Gastrocnemius medialis (tissue), 4 donors: ENCODE measurements at regions not wholly inside any gene's neighbourhood (a gene's known extent, or its start where the extent isn't known, plus 50 kb on each side); places are given as distances from the start of the nearest gene placed in this dataset.

Experiments
- ATAC-seq, 2 donors: fragments of 150-250 bp; one replicate each; pipeline ENCODE4 v1.9.1; 2016
- DNase-seq, 2 donors: peaks; one replicate each; pipeline ENCODE4 v3.0.0-alpha.2; 2019
- H3K27ac ChIP-seq, 4 donors: fragments of 200-600 bp; sonication (generic); 1 replicate in 1 of 4; 2 replicates in 3 of 4; pipeline ENCODE4 v1.5.1; 2016 to 2018; ENCODE audit warnings: mild to moderate bottlenecking in 2 of 4, moderate library complexity in 1 of 4
- H3K27me3 ChIP-seq, 3 donors: fragments of 200-600 bp; sonication (generic) in 2 of 3; 1 replicate in 1 of 3; 2 replicates in 2 of 3; pipeline versions ENCODE4 v1.5.1 to v1.6.0; 2016 to 2019; ENCODE audit warnings: mild to moderate bottlenecking in 1 of 3, moderate library complexity in 1 of 3
- H3K36me3 ChIP-seq, 2 donors: fragments of 200-600 bp; sonication (generic) in 1 of 2; one replicate each; pipeline ENCODE4 v1.5.1; 2017 to 2018
- H3K4me1 ChIP-seq, 2 donors: fragments of 200-600 bp; sonication (generic) in 1 of 2; one replicate each; pipeline ENCODE4 v1.5.1; 2016 to 2017; ENCODE audit warnings: mild to moderate bottlenecking in 2 of 2
- H3K4me3 ChIP-seq, 4 donors: fragments of 200-600 bp; sonication (generic) in 3 of 4; 1 replicate in 1 of 4; 2 replicates in 3 of 4; pipeline ENCODE4 v1.5.1; 2016 to 2019; ENCODE audit warnings: mild to moderate bottlenecking in 2 of 4
- H3K9me3 ChIP-seq, 3 donors: fragments of 200-600 bp; sonication (generic) in 2 of 3; 1 replicate in 1 of 3; 2 replicates in 2 of 3; pipeline ENCODE4 v1.5.1; 2016 to 2019
- POLR2A ChIP-seq, 2 donors: fragments of 450-650 bp; IDR thresholded peaks; one replicate each; pipeline ENCODE4 v1.6.1; 2017; ENCODE audit warnings: antibody characterized with exemption in 2 of 2, mild to moderate bottlenecking in 2 of 2, moderate library complexity in 2 of 2
- in situ Hi-C, 4 donors: fragments of 200-750 bp; cut with MboI; loops; one replicate each; pipeline versions ENCODE4 v1.15.0 to v1.8.0; 2017; ENCODE audit warnings: low sequenced_read_pairs in 4 of 4
- intact Hi-C: fragments of 100-400 bp; cut with DNase I; formaldehyde crosslinking; loops from one replicate; pipeline ENCODE4 v1.15.1; 2023; ENCODE audit warnings: low total_unique reads
- TF ChIP-seq, protein P1 (sequence below), 5 experiments: fragments of 450-650 bp in 3 of 5; fragments of 200-600 bp in 2 of 5; sonication (generic) in 2 of 5; IDR thresholded peaks in 4 of 5; conservative IDR thresholded peaks in 1 of 5; 1 replicate in 4 of 5; 2 replicates in 1 of 5; pipeline ENCODE4 v1.5.1; 2016 to 2019; ENCODE audit warnings: antibody characterized with exemption in 5 of 5, mild to moderate bottlenecking in 3 of 5, moderate library complexity in 3 of 5

DNA sequence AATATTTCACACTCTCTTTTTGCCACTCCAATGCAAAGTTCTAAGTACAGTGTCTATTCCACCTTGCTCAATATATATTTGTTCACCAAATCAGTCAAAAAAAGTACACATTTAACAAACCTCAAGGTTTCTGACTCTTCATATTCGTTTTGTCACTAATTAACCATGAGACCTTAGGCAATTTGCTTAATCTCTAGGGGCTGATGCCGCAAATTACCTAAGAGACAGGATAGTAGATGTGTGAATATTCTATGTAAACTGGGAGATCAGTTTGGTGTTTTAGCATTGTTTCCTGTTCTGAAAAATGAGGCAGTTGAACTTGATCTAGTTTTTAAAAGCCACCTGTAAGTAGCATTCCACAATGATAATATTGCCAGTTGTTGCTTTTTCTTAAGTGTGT lies 182.5 kb upstream of the KCNH8 start:
- no peaks in the 10 kb centered on the region for H3K4me1 ChIP-seq
- in situ Hi-C loops: no loop called here

GRCh38 chr3:18964640-18965039 lies 183.7 kb upstream of the KCNH8 start:
- no peak overlapping the region for H3K4me3 ChIP-seq
- DNase-seq (no peak), ATAC-seq (no peak)
- H3K4me1 ChIP-seq: no peaks in the 10 kb centered on the region
- intact Hi-C loops: no loop called here
- TF ChIP-seq, protein P1, sequence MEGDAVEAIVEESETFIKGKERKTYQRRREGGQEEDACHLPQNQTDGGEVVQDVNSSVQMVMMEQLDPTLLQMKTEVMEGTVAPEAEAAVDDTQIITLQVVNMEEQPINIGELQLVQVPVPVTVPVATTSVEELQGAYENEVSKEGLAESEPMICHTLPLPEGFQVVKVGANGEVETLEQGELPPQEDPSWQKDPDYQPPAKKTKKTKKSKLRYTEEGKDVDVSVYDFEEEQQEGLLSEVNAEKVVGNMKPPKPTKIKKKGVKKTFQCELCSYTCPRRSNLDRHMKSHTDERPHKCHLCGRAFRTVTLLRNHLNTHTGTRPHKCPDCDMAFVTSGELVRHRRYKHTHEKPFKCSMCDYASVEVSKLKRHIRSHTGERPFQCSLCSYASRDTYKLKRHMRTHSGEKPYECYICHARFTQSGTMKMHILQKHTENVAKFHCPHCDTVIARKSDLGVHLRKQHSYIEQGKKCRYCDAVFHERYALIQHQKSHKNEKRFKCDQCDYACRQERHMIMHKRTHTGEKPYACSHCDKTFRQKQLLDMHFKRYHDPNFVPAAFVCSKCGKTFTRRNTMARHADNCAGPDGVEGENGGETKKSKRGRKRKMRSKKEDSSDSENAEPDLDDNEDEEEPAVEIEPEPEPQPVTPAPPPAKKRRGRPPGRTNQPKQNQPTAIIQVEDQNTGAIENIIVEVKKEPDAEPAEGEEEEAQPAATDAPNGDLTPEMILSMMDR (IDR thresholded peaks at IDR 0.05 in 4 of 5, conservative IDR thresholded peaks at IDR 0.05 in 1 of 5): no peak
- H3K9me3 ChIP-seq: no peaks in the 10 kb centered on the region
- no peaks in the 10 kb centered on the region for H3K36me3 ChIP-seq
- in situ Hi-C loops: no loop called here
- H3K27ac ChIP-seq: no peak overlapping the region
- no peaks in the 10 kb centered on the region for H3K27me3 ChIP-seq

More for the DNA sequence above, 182.5 kb upstream of the KCNH8 start:
- Histone ChIP-seq H3K36me3 (no peaks in the 10 kb centered on the region), H3K9me3 (no peaks in the 10 kb centered on the region), H3K27me3 (no peaks in the 10 kb centered on the region), H3K4me3 (no peak overlapping the region), H3K27ac (no peak overlapping the region)
- DNase-seq: no peak
- intact Hi-C loops: no loop called here
- TF ChIP-seq, protein P1 (IDR thresholded peaks at IDR 0.05 in 4 of 5, conservative IDR thresholded peaks at IDR 0.05 in 1 of 5): no peak
- no peak for TF ChIP-seq POLR2A (IDR thresholded peaks at IDR 0.05)
- ATAC-seq: no peak

DNA sequence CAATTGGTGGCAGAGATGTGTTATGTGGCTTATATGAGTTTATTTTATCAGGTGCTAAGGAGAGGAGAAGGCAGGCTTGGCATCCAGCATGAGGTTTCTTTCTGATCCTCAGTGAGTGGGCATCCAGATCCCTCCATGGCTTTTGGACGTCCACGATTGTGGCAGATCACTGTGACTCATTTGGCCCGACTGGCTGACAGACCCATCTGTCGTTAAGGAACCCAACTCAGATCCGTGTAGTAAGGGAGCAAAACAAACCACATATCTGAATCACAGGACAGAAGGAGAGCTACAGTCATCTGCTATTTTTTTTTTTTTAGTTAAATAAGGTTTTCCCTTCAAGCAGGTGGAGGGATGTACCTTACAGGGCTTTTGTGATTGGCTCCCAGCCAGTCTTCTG lies 197.0 kb upstream of the KCNH8 start:
- Histone ChIP-seq H3K27ac (no peak overlapping the region), H3K27me3 (no peaks in the 10 kb centered on the region), H3K9me3 (no peaks in the 10 kb centered on the region), H3K4me3 (no peak overlapping the region), H3K36me3 (no peaks in the 10 kb centered on the region), H3K4me1 (no peaks in the 10 kb centered on the region)
- ATAC-seq (no peak), DNase-seq (no peak)
- in situ Hi-C loops: no loop called here
- TF ChIP-seq, protein P1 (IDR thresholded peaks at IDR 0.05 in 4 of 5, conservative IDR thresholded peaks at IDR 0.05 in 1 of 5): no peak
- no peak for TF ChIP-seq POLR2A (IDR thresholded peaks at IDR 0.05)
- intact Hi-C loops: no loop called here

DNA sequence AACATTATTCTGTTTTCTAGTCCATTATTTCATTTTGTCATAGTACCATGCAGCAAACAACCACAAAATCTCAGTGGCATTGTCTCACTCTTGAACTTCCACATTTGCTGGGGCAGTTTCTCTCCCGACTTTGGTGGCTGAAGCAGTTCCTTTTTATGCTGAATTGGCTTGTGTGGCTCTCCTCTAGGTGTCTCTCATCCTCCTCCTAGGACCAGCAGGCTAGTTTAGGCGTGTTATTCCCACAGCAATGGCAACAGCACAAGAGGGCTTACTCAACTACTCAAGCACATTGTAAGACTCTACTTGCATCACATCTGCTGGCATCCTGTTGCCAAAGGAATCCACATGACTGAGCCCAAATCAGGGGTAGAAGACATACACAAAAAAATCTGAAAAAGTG lies 201.8 kb upstream of the KCNH8 start:
- Histone ChIP-seq H3K27ac (no peak overlapping the region), H3K36me3 (no peaks in the 10 kb centered on the region), H3K4me3 (no peak overlapping the region), H3K4me1 (no peaks in the 10 kb centered on the region), H3K9me3 (no peaks in the 10 kb centered on the region), H3K27me3 (no peaks in the 10 kb centered on the region)
- DNase-seq (no peak), ATAC-seq (no peak)
- TF ChIP-seq, protein P1 (IDR thresholded peaks at IDR 0.05 in 4 of 5, conservative IDR thresholded peaks at IDR 0.05 in 1 of 5): no peak
- no peak for TF ChIP-seq POLR2A (IDR thresholded peaks at IDR 0.05)
- intact Hi-C loops: no loop called here
- in situ Hi-C loops: no loop called here

- Histone ChIP-seq H3K4me3 (no peak overlapping the region), H3K9me3 (no peaks in the 10 kb centered on the region), H3K27me3 (no peaks in the 10 kb centered on the region), H3K27ac (no peak overlapping the region), H3K4me1 (no peaks in the 10 kb centered on the region), H3K36me3 (no peaks in the 10 kb centered on the region)
- no peak for ATAC-seq
- no peak for DNase-seq
- intact Hi-C loops: no loop called here
- in situ Hi-C loops: no loop called here
- TF ChIP-seq, protein P1 (IDR thresholded peaks at IDR 0.05 in 4 of 5, conservative IDR thresholded peaks at IDR 0.05 in 1 of 5): no peak
- TF ChIP-seq POLR2A (IDR thresholded peaks at IDR 0.05): no peak
These were observed 210.7 kb upstream of the KCNH8 start for GRCh38 chr3:18937574-18937973.
